Keratinocyte (primary cell): ENCODE measurements at regions not wholly inside any gene's neighbourhood (a gene's known extent, or its start where the extent isn't known, plus 50 kb on each side); places are given as distances from the start of the nearest gene placed in this dataset.

Source experiments
- EZH2 ChIP-seq: IDR thresholded peaks from one replicate; pipeline ENCODE4 v1.6.1; 2012; ENCODE audit warnings: inconsistent platforms, mild to moderate bottlenecking, low read length, moderate library complexity
- TF ChIP-seq, protein P1 (sequence below), 3 experiments: IDR thresholded peaks in 1 of 3; conservative IDR thresholded peaks in 1 of 3; optimal IDR thresholded peaks in 1 of 3; 2 replicates in 2 of 3; 3 replicates in 1 of 3; pipeline versions ENCODE3 to v1.5.1; 2011; ENCODE audit warnings: low read length in 3 of 3, mild to moderate bottlenecking in 3 of 3, moderate library complexity in 2 of 3, control low read depth in 1 of 3, inconsistent platforms in 1 of 3; ENCODE audit not compliant: insufficient read depth in 2 of 3; ENCODE audit errors: extremely low read depth in 1 of 3

DNA sequence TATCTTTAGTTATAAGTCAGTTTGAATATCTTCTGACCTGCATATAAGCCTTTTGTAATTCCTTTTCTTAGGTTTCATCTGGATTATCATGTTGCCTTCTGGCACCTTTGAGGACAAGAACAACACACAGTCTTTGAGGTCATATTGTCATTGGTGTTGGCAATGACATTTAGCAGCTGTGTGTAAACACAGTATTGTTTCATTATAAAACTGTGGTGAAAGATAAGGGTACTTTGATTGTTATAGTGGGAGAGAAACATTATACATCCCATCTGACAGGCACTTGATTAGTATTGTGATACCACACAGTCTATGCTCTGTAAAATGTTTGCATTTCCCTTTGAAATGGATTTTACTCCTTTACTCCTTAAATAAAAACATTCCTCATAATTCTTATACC, 313.5 kb downstream of the RPRM start:
- TF ChIP-seq, protein P1, sequence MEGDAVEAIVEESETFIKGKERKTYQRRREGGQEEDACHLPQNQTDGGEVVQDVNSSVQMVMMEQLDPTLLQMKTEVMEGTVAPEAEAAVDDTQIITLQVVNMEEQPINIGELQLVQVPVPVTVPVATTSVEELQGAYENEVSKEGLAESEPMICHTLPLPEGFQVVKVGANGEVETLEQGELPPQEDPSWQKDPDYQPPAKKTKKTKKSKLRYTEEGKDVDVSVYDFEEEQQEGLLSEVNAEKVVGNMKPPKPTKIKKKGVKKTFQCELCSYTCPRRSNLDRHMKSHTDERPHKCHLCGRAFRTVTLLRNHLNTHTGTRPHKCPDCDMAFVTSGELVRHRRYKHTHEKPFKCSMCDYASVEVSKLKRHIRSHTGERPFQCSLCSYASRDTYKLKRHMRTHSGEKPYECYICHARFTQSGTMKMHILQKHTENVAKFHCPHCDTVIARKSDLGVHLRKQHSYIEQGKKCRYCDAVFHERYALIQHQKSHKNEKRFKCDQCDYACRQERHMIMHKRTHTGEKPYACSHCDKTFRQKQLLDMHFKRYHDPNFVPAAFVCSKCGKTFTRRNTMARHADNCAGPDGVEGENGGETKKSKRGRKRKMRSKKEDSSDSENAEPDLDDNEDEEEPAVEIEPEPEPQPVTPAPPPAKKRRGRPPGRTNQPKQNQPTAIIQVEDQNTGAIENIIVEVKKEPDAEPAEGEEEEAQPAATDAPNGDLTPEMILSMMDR (optimal IDR thresholded peaks at IDR 0.05 in 1 of 3, IDR thresholded peaks at IDR 0.05 in 1 of 3, conservative IDR thresholded peaks at IDR 0.05 in 1 of 3; ENCODE audit: extremely low read depth in 1 of 3, insufficient read depth in 2 of 3, low read length in 3 of 3), result no peak
- no peak for TF ChIP-seq EZH2
